Stimulated activated CD8-positive, alpha-beta memory T cell treated with anti-CD3 and anti-CD28 coated beads, Interleukin-7, amount 100 ng/mL, for 48 hours (primary cell): ENCODE measurements at regions not wholly inside any gene's neighbourhood (a gene's known extent, or its start where the extent isn't known, plus 50 kb on each side); places are given as distances from the start of the nearest gene placed in this dataset.
"Not testable (repeated sequence)": the region's sequence is repeated elsewhere in the genome, so short reads cannot be mapped to it uniquely, and the experiment has no call there.

Experiments
- DNase-seq, 2 donors: peaks; one replicate each; pipeline ENCODE4 v3.0.0-alpha.2; 2020; ENCODE audit warnings: low read depth in 1 of 2; ENCODE audit errors: extremely low read depth in 1 of 2

GRCh38 chr13:44147233-44147632 lies 226.4 kb upstream of the SERP2 start:
- DNase-seq, result no peak

- no peak for DNase-seq
Measured at GRCh38 chr13:44147648-44148047, 226.0 kb upstream of the SERP2 start.

GRCh38 chr13:44148159-44148914 lies 225.3 kb upstream of the SERP2 start:
- DNase-seq, result no peak

GRCh38 chr13:44149231-44149630 lies 224.4 kb upstream of the SERP2 start:
- DNase-seq, result not testable (repeated sequence)

GRCh38 chr13:44149821-44150220 lies 223.8 kb upstream of the SERP2 start:
- no peak for DNase-seq

GRCh38 chr13:44151474-44151873 lies 222.2 kb upstream of the SERP2 start:
- no peak for DNase-seq

GRCh38 chr13:44153496-44153895 lies 220.1 kb upstream of the SERP2 start:
- no peak for DNase-seq

- DNase-seq, result no peak
Measured at GRCh38 chr13:44155422-44156293, 218.0 kb upstream of the SERP2 start.

GRCh38 chr13:44156294-44156658 lies 217.3 kb upstream of the SERP2 start:
- no peak for DNase-seq

- no peak for DNase-seq
Measured at GRCh38 chr13:44157606-44158005, 216.0 kb upstream of the SERP2 start.

- no peak for DNase-seq
Measured at GRCh38 chr13:44158098-44158521, 215.5 kb upstream of the SERP2 start.

- no peak for DNase-seq
Measured at GRCh38 chr13:44158881-44159632, 214.6 kb upstream of the SERP2 start.

GRCh38 chr13:44159633-44160279 lies 213.9 kb upstream of the SERP2 start:
- no peak for DNase-seq

GRCh38 chr13:44160591-44161191 lies 212.9 kb upstream of the SERP2 start:
- DNase-seq, result no peak

GRCh38 chr13:44163108-44163507 lies 210.5 kb upstream of the SERP2 start:
- no peak for DNase-seq

GRCh38 chr13:44165221-44165888 lies 208.3 kb upstream of the SERP2 start:
- no peak for DNase-seq

- no peak for DNase-seq
Measured at GRCh38 chr13:44165889-44166496, 207.6 kb upstream of the SERP2 start.

GRCh38 chr13:44169018-44169911 lies 204.4 kb upstream of the SERP2 start:
- no peak for DNase-seq

GRCh38 chr13:44170731-44171130 lies 202.9 kb upstream of the SERP2 start:
- no peak for DNase-seq
